H1 (cell line): ENCODE measurements at regions not wholly inside any gene's neighbourhood (a gene's known extent, or its start where the extent isn't known, plus 50 kb on each side); places are given as distances from the start of the nearest gene placed in this dataset.

ENCODE experiments used
- EP300 ChIP-seq, 2 experiments: IDR thresholded peaks; 1 replicate in 1 of 2; 2 replicates in 1 of 2; pipeline ENCODE4 v1.6.1; 2011 to 2012; ENCODE audit warnings: low read depth in 2 of 2, low read length in 2 of 2, mild to moderate bottlenecking in 2 of 2, borderline replicate concordance in 1 of 2, inconsistent platforms in 1 of 2, moderate library complexity in 1 of 2
- GTF2F1 ChIP-seq: IDR thresholded peaks from 2 replicates; pipeline ENCODE4 v1.6.1; 2012; ENCODE audit warnings: low read depth, low read length, improper control_type of control experiment, borderline replicate concordance
- JUND ChIP-seq: IDR thresholded peaks from 2 replicates; pipeline ENCODE4 v1.6.1; 2011; ENCODE audit warnings: mild to moderate bottlenecking, improper control_type of control experiment, low read length
- KDM4A ChIP-seq: IDR thresholded peaks from one replicate; pipeline ENCODE4 v1.7.1; 2012; ENCODE audit warnings: low read depth, mild to moderate bottlenecking, moderate library complexity, low read length, inconsistent platforms; ENCODE audit not compliant: severe bottlenecking
- MAX ChIP-seq: IDR thresholded peaks from 2 replicates; pipeline ENCODE4 v1.6.1; 2012; ENCODE audit warnings: inconsistent platforms
- PHF8 ChIP-seq: fragments of 200-600 bp; sonication (generic); conservative IDR thresholded peaks from 2 replicates; pipeline ENCODE4 v1.7.1; 2012; ENCODE audit warnings: low read depth, mild to moderate bottlenecking, inconsistent platforms, low read length, moderate library complexity
- POLR2A ChIP-seq, 2 experiments: IDR thresholded peaks; 1 replicate in 1 of 2; 2 replicates in 1 of 2; pipeline ENCODE4 v1.6.1; 2011; ENCODE audit warnings: low read depth in 2 of 2, low read length in 2 of 2, mild to moderate bottlenecking in 2 of 2; ENCODE audit errors: control extremely low read depth in 1 of 2
- POLR2AphosphoS5 ChIP-seq: IDR thresholded peaks from 2 replicates; pipeline ENCODE4 v1.6.1; 2011; ENCODE audit warnings: low read depth, low read length
- SUZ12 ChIP-seq: fragments of 200-600 bp; sonication (generic); IDR thresholded peaks from 2 replicates; pipeline ENCODE4 v1.6.1; 2012; ENCODE audit warnings: mild to moderate bottlenecking, inconsistent platforms, low read length, moderate library complexity, mixed read lengths
- TBP ChIP-seq: IDR thresholded peaks from 2 replicates; pipeline ENCODE4 v1.6.1; 2011; ENCODE audit warnings: low read depth, low read length, improper control_type of control experiment
- TF ChIP-seq, protein P1 (sequence below), 3 experiments: IDR thresholded peaks; 1 replicate in 2 of 3; 2 replicates in 1 of 3; pipeline versions ENCODE4 v1.5.1 to v1.6.1; 2011; ENCODE audit warnings: low read length in 3 of 3, mild to moderate bottlenecking in 3 of 3, inconsistent platforms in 2 of 3, low read depth in 1 of 3, moderate library complexity in 1 of 3; ENCODE audit not compliant: insufficient read depth in 1 of 3; ENCODE audit errors: control extremely low read depth in 1 of 3

DNA sequence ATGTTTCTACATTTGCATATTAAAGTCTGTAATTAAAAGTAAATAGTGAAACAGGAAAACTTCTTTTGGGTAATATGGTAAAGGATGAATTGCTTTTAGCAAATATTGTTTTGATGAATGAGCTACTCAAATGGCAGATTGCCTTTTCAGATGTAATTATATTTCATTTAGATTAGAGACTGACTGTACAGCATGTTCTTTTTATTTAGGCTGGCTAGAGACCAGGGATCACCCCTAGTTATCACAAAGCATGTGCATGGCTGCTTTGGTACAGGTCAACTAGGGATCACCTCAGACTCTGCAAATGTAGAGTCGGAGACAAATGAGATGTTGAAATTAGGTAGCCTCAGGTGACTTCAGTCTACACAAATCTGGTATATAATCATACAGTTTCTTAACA lies 214.9 kb upstream of the SEMA6A start:
- TF ChIP-seq KDM4A, result no peak
- no peak for TF ChIP-seq SUZ12
- TF ChIP-seq JUND, result no peak
- no peak for TF ChIP-seq MAX
- TF ChIP-seq EP300 (IDR thresholded peaks at IDR 0.05; ENCODE audit: borderline replicate concordance in 1 of 2, low read depth in 2 of 2, low read length in 2 of 2), result no peak
- TF ChIP-seq GTF2F1, result no peak
- TF ChIP-seq, protein P1, sequence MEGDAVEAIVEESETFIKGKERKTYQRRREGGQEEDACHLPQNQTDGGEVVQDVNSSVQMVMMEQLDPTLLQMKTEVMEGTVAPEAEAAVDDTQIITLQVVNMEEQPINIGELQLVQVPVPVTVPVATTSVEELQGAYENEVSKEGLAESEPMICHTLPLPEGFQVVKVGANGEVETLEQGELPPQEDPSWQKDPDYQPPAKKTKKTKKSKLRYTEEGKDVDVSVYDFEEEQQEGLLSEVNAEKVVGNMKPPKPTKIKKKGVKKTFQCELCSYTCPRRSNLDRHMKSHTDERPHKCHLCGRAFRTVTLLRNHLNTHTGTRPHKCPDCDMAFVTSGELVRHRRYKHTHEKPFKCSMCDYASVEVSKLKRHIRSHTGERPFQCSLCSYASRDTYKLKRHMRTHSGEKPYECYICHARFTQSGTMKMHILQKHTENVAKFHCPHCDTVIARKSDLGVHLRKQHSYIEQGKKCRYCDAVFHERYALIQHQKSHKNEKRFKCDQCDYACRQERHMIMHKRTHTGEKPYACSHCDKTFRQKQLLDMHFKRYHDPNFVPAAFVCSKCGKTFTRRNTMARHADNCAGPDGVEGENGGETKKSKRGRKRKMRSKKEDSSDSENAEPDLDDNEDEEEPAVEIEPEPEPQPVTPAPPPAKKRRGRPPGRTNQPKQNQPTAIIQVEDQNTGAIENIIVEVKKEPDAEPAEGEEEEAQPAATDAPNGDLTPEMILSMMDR (IDR thresholded peaks at IDR 0.05; ENCODE audit: control extremely low read depth in 1 of 3, insufficient read depth in 1 of 3, low read depth in 1 of 3, low read length in 3 of 3), result no peak
- no peak for TF ChIP-seq POLR2AphosphoS5
- TF ChIP-seq TBP, result no peak
- no peak for TF ChIP-seq POLR2A (IDR thresholded peaks at IDR 0.05; ENCODE audit: control extremely low read depth in 1 of 2, low read depth in 2 of 2, low read length in 2 of 2)
- no peak for TF ChIP-seq PHF8
